ENCODE measurements at regions not wholly inside any gene's neighbourhood (a gene's known extent, or its start where the extent isn't known, plus 50 kb on each side); places are given as distances from the start of the nearest gene placed in this dataset.

DNA sequence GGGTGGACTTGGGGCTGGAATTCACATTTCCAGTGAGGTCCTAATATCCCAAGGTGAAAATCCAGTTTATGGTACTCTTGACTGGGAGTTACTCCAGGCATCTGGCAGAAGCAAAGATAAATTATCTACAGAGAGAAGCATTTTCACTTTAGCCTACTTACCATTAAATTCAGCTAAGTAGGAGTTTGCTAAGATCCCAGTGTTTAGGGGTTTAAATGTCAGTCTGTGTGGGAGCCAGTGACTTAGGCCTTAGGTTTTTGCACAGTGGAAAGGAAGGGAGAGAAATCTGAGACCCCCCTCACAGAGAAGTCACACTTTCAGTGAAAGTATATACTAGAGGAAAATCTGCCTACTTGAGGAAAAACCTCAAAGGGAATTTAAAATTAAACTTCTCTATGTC is 134.2 kb downstream of the IQUB start:
- TF ChIP-seq EZH2 (IDR thresholded peaks at IDR 0.05; ENCODE audit: low read depth), result no peak
- TF ChIP-seq, protein P1, sequence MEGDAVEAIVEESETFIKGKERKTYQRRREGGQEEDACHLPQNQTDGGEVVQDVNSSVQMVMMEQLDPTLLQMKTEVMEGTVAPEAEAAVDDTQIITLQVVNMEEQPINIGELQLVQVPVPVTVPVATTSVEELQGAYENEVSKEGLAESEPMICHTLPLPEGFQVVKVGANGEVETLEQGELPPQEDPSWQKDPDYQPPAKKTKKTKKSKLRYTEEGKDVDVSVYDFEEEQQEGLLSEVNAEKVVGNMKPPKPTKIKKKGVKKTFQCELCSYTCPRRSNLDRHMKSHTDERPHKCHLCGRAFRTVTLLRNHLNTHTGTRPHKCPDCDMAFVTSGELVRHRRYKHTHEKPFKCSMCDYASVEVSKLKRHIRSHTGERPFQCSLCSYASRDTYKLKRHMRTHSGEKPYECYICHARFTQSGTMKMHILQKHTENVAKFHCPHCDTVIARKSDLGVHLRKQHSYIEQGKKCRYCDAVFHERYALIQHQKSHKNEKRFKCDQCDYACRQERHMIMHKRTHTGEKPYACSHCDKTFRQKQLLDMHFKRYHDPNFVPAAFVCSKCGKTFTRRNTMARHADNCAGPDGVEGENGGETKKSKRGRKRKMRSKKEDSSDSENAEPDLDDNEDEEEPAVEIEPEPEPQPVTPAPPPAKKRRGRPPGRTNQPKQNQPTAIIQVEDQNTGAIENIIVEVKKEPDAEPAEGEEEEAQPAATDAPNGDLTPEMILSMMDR (conservative IDR thresholded peaks at IDR 0.05), result no peak
